ENCODE measurements at regions not wholly inside any gene's neighbourhood (a gene's known extent, or its start where the extent isn't known, plus 50 kb on each side); places are given as distances from the start of the nearest gene placed in this dataset.

DNA sequence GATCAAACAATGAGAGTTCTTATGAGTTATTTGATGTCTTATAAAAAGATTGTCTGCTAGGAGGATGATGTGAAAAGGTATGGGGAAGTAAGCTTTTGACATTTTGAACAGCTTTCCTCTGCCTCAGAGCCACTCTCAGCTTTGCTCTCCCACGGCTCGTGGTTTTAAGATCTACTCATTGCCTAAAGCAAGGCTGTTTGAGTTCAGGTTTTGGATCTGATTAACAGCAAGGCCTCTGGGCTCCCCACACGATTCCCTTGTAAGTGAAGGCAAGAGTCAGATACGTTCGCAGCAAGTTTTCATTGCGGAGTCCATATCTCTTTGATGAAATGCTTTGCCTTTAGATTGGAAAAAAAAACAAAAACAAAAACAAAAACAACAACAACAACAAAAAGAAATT lies 515.0 kb upstream of the SALL1 start:
- H3K4me1 Mint-ChIP-seq = no peaks in the 10 kb centered on the region
- no peak overlapping the region for H3K4me3 Mint-ChIP-seq
- ATAC-seq (no peak), DNase-seq (no peak)
- peaks cover 0 to 4% (median 0%) of the 10 kb centered on the region in 3 donors for H3K36me3 Mint-ChIP-seq
- peaks cover 0 to 3% (median 0%) of the 10 kb centered on the region in 5 donors for H3K27me3 Mint-ChIP-seq
- peaks cover 0 to 26% (median 5%) of the 10 kb centered on the region in 9 donors for H3K9me3 Mint-ChIP-seq
- H3K27ac Mint-ChIP-seq = no peak overlapping the region
- POLR2A ChIA-PET = no interaction called here

DNA sequence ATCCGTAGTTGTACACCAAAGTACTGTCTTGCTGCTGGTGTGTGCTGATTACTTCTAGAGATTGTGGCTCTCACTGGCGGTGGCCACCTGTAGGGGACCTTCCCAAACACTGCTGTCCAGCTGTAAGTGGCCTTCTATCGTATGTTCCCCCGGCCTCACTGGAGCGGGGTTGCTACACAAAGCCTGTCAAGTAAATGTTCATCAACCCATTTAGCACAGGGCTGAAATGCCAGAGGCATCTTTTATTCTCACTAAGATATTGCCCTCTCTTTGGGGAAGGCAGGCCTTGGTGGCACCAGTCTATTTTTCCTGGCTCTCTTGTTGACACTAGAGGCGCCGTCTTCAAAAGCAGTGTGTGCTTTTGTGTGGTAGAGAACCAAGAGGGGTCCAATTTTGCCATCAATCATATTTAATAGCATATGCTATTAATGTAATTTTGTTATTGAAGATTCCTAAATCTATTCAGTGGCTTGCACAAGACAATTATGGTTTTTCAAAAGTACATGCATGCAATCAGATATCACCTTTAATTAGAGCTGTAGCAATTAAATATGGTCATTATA lies 514.4 kb upstream of the SALL1 start:
- Mint-ChIP-seq H3K9me3 (peaks cover 0 to 26% (median 7%) of the 10 kb centered on the region in 9 donors), H3K4me1 (no peaks in the 10 kb centered on the region), H3K4me3 (no peak overlapping the region), H3K27me3 (peaks cover 0 to 3% (median 0%) of the 10 kb centered on the region in 5 donors), H3K27ac (peak overlapping the region in 1 of 10 donors; percentile 43), H3K36me3 (peaks cover 0 to 4% (median 0%) of the 10 kb centered on the region in 3 donors)
- POLR2A ChIA-PET = no interaction called here
- DNase-seq = no peak
- no peak for ATAC-seq

DNA sequence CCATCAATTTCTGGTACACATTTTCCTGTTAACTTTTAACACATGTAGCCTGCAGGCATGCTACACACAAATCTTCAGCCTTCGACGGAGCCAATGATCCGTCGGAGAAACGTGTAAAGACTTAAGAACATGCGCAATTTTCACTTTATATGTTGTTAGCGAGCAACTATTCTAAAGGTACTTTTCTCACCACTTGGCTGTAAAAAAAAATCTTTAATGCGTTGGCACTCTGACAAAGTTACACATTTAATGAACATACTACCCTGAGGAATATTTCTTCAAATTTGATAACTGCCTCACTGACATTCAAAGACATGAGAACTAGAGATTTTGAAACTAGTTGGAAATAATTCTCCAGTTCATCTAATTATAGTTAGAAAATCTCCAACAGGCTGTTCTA lies 507.5 kb upstream of the SALL1 start:
- POLR2A ChIA-PET = no interaction called here
- Mint-ChIP-seq H3K4me1 (no peaks in the 10 kb centered on the region), H3K4me3 (no peak overlapping the region), H3K9me3 (peaks cover 3 to 21% (median 13%) of the 10 kb centered on the region in 9 donors), H3K27me3 (peaks cover 0 to 3% (median 0%) of the 10 kb centered on the region in 5 donors), H3K27ac (no peak overlapping the region), H3K36me3 (no peaks in the 10 kb centered on the region)
- no peak for DNase-seq
- ATAC-seq = no peak

DNA sequence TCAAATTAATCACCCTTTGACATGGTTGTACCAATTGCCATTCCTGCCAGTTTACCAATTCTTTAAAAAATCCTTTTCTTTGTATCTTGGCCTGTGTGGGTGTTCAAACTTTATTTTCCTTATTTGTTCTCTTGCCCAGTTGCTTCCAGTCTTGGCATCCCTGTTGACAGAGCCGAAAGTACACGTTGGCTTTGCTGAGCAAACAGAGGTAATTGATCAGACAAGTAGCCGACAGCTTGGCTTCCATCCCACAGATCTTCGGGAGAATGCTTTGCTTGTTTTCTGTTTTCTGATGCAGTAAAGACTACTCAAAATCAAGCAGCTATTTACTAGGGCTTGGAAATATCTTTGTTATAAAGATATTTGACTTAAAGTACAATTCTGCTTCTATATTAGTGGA lies 506.8 kb upstream of the SALL1 start:
- Mint-ChIP-seq H3K36me3 (no peaks in the 10 kb centered on the region), H3K27ac (no peak overlapping the region), H3K4me3 (no peak overlapping the region), H3K4me1 (no peaks in the 10 kb centered on the region), H3K27me3 (peaks cover 0 to 3% (median 0%) of the 10 kb centered on the region in 5 donors), H3K9me3 (peaks cover 3 to 21% (median 13%) of the 10 kb centered on the region in 9 donors)
- DNase-seq = no peak
- POLR2A ChIA-PET = no interaction called here
- no peak for ATAC-seq

DNA sequence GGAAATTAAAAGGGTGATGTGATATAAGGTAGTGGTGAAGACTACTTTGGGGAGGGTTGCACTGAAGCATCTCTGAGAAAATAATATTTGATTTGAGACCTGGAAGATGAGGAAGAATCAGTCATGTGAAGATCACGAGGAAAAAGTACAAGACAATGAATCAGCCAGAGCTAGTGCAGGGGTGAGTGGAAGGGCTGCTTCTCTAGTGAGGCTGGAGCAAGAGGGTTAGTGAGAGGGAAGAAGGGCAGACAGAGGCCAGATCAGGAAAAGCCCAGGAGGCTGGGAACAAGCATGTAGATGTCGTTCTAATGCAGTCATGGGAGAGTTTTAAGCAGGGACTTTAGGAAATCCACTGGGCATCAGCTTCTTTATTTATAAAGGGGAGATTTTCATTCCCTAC lies 504.2 kb upstream of the SALL1 start:
- H3K9me3 Mint-ChIP-seq = peaks cover 3 to 21% (median 12%) of the 10 kb centered on the region in 9 donors

DNA sequence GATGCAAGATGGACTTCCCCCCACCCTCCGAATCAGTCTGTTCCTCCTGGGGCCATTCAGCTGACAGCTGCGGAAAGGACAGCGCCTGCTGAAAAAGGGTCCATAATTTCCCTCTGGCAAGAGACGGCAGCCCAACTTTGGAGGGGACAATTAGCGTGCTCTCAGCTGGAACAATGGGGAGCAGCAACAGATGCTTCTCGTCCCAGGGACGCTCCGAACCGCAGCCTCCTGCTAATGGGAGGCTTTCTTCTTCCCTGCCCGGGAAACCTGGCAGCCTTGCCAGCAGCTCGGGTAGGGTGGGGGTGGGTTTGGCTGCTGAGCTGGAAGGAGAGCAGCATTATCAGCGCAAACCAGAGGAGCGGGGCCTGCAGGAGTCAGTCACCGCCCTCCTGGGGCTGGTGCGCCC lies 500.0 kb upstream of the SALL1 start:
- H3K27me3 Mint-ChIP-seq = peaks cover 0 to 2% (median 0%) of the 10 kb centered on the region in 5 donors
- POLR2A ChIA-PET = no interaction called here
- no peak for DNase-seq
- no peak overlapping the region for H3K4me3 Mint-ChIP-seq
- H3K4me1 Mint-ChIP-seq = no peaks in the 10 kb centered on the region
- H3K36me3 Mint-ChIP-seq = no peaks in the 10 kb centered on the region
- H3K9me3 Mint-ChIP-seq = peaks cover 0 to 20% (median 9%) of the 10 kb centered on the region in 9 donors
- ATAC-seq = no peak
- no peak overlapping the region for H3K27ac Mint-ChIP-seq

More for the DNA sequence above, 504.2 kb upstream of the SALL1 start:
- Mint-ChIP-seq H3K36me3 (no peaks in the 10 kb centered on the region), H3K4me1 (no peaks in the 10 kb centered on the region), H3K4me3 (no peak overlapping the region), H3K27ac (no peak overlapping the region), H3K27me3 (peaks cover 0 to 3% (median 0%) of the 10 kb centered on the region in 5 donors)
- POLR2A ChIA-PET = no interaction called here
- ATAC-seq (no peak), DNase-seq (no peak)

DNA sequence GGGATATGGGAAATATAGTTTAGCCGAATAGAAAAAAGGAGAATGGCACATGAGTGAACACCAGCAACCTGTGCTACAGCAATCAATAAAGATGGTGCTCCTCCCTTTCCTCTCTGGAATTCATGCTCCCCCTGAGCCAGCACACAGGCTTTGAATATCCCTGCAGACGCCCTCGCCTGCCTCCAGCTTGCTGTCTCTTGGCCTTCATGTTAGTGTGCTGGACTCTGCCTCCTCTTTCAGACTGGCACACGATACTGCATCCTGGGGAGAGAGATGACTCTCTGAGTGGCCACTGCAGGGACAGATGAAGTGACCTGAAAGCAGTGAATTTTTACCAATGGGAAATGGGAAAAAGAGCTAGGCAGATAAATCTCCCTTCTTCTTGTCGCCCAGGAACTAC lies 498.6 kb upstream of the SALL1 start:
- POLR2A ChIA-PET = no interaction called here
- no peak for ATAC-seq
- no peak overlapping the region for H3K27ac Mint-ChIP-seq

DNA sequence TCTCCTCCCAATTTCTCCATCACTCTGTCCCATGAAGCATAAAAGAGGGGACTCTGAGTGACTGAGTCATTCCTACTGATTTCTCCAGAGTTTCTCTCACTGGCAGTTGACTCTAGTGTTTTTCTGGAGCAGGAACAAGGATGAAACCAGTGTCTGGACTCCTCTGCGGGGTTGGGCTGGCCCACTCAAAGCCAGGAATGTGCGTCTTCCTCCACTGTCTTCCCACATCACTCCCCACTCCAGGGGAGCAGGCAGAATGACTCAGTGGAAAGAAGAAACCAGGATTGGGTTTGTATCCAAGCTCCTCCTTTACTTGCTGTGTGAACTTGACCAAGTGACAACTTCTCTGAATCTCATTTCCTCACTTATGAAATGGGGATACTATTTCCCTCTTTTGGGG lies 497.5 kb upstream of the SALL1 start:
- peaks cover 0 to 11% (median 2%) of the 10 kb centered on the region in 9 donors for H3K9me3 Mint-ChIP-seq
- H3K27me3 Mint-ChIP-seq = peaks cover 0 to under 1% (median 0%) of the 10 kb centered on the region in 5 donors
- H3K4me3 Mint-ChIP-seq = no peak overlapping the region
- no peaks in the 10 kb centered on the region for H3K4me1 Mint-ChIP-seq
- no peak overlapping the region for H3K27ac Mint-ChIP-seq
- no peaks in the 10 kb centered on the region for H3K36me3 Mint-ChIP-seq
- POLR2A ChIA-PET = no interaction called here
- ATAC-seq (no peak), DNase-seq (no peak)

More for the DNA sequence above, 498.6 kb upstream of the SALL1 start:
- DNase-seq = no peak
- Mint-ChIP-seq H3K4me3 (no peak overlapping the region), H3K27me3 (peaks cover 0 to 2% (median 0%) of the 10 kb centered on the region in 5 donors), H3K9me3 (peaks cover 0 to 10% (median 5%) of the 10 kb centered on the region in 9 donors), H3K36me3 (no peaks in the 10 kb centered on the region), H3K4me1 (no peaks in the 10 kb centered on the region)

DNA sequence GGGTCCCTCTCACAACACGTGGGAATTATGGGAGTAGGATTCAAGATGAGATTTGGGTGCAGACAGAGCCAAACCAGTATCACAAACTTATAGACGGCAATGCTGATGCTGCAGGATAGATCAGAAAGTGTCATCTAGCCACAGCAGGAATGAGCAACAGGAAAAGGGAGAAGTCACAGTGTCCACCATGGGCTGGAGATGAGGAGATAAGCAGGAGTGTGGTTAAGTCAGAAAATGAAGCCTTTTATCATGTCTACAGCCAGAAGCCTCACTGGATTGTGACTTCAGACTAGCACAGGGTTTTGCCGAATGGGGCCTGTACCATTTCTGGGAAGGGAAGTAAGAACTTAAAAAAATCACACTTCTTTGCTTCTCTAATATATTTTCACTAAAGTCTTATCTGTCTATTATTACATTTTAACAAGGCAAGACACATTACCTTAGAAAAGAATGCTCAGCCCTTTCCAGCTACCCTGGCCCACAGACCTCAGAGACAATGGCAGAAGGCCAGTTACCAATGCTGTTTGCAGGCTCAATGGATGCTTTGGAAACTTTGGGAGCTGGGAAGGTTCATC lies 490.2 kb upstream of the SALL1 start:
- H3K27me3 Mint-ChIP-seq = peaks cover 0 to 22% (median 2%) of the 10 kb centered on the region in 5 donors
- peaks cover 0 to 17% (median 0%) of the 10 kb centered on the region in 3 donors for H3K36me3 Mint-ChIP-seq
- DNase-seq (no peak), ATAC-seq (no peak)
- H3K4me1 Mint-ChIP-seq = peaks cover 0 to 1% (median 0%) of the 10 kb centered on the region in 4 donors
- H3K27ac Mint-ChIP-seq = no peak overlapping the region
- peaks cover 0 to 24% (median 18%) of the 10 kb centered on the region in 9 donors for H3K9me3 Mint-ChIP-seq
- POLR2A ChIA-PET = no interaction called here
- no peak overlapping the region for H3K4me3 Mint-ChIP-seq

DNA sequence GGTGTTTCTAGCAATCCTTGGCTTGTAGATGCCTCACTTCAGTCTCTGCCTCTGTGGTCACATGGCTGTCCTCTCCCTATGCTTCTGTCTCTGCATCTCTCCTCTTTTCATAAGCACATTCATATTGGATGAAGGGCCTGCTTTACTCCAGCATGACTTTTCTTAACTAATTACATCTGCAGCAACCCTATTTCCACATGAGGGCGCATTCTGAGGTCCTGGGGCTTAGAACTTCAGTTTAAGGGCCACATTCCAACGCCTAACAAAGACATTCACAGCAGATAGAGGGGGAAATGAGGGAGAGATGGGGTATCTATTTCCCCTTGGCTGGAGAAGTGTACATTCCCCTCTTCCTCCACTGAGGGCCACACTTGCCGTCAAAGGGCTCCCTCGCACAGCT lies 489.1 kb upstream of the SALL1 start:
- POLR2A ChIA-PET = no interaction called here
- H3K4me1 Mint-ChIP-seq = peaks cover 0 to 1% (median 0%) of the 10 kb centered on the region in 4 donors
- H3K9me3 Mint-ChIP-seq = peaks cover 0 to 28% (median 21%) of the 10 kb centered on the region in 9 donors
- no peak overlapping the region for H3K4me3 Mint-ChIP-seq
- ATAC-seq (no peak), DNase-seq (no peak)
- H3K36me3 Mint-ChIP-seq = peaks cover 0 to 20% (median 0%) of the 10 kb centered on the region in 3 donors
- no peak overlapping the region for H3K27ac Mint-ChIP-seq
- peaks cover 0 to 22% (median 2%) of the 10 kb centered on the region in 5 donors for H3K27me3 Mint-ChIP-seq

DNA sequence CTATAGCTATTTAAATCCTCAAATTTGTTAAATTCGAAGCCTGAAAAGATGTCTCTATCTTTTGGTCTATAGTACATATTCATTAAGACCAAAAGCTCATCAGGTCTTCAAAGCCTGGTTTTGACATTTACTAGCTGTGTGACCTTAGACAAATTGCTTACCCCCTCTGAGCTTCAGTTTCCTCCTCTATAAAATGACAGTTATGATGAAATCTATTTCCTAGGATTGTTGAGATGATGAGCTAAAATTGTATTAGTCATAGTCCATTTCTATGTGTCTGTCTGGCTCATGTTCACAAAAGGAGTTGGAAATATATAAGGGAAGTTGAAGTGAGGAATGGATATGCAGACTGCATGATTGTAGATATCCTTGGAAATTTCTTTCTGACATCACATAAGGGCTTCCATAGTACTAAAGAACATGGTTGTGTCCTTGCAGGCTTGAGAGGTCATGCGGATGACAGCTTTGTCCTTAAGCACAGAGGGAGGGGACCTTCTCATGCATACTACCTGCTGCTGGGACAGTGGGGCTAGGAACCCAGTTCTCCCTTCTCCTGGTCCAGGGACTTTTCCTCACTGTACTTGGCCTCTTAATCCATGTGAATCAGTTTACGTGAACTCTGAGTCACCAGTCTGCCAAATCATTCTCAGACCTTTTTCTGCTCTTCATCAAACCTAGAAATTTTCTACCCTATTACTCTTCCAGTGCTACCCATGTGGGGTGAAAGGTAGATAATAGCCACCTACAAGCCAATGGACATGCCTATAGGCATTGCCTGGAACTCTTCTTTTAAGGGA lies 487.5 kb upstream of the SALL1 start:
- Mint-ChIP-seq H3K36me3 (peaks cover 0 to 22% (median 0%) of the 10 kb centered on the region in 3 donors), H3K4me3 (no peak overlapping the region), H3K27me3 (peaks cover 0 to 22% (median 3%) of the 10 kb centered on the region in 5 donors), H3K27ac (no peak overlapping the region), H3K9me3 (peaks cover 0 to 31% (median 21%) of the 10 kb centered on the region in 9 donors), H3K4me1 (peaks cover 0 to 1% (median 0%) of the 10 kb centered on the region in 4 donors)
- DNase-seq (no peak), ATAC-seq (no peak)
- POLR2A ChIA-PET = no interaction called here

DNA sequence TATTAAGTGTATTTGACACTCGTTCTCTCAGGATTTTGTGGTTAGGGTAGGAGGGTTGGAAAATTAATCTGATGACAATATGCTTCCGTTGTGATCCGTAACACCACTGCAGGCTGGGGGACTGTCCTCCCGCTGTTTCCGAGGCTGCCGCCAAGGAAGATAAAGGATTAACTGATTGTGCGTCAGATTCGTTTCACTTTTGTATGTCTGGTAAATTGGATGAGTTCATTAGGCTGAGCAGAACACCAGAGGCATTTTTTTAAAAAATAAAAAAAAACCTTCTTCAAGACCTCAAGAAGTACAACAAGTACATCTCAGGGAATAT lies 486.7 kb upstream of the SALL1 start:
- POLR2A ChIA-PET = no interaction called here
- Mint-ChIP-seq H3K27ac (no peak overlapping the region), H3K4me1 (peaks cover 0 to 1% (median 0%) of the 10 kb centered on the region in 4 donors), H3K4me3 (no peak overlapping the region), H3K27me3 (peaks cover 0 to 22% (median 3%) of the 10 kb centered on the region in 5 donors), H3K36me3 (peaks cover 0 to 22% (median 0%) of the 10 kb centered on the region in 3 donors), H3K9me3 (peaks cover 0 to 31% (median 21%) of the 10 kb centered on the region in 9 donors)
- no peak for DNase-seq
- no peak for ATAC-seq
